Common myeloid progenitor, CD34-positive (primary cell): ENCODE measurements at regions not wholly inside any gene's neighbourhood (a gene's known extent, or its start where the extent isn't known, plus 50 kb on each side); places are given as distances from the start of the nearest gene placed in this dataset.

Experiments used
- CTCF ChIA-PET: fragments of 350-600 bp; sonication (Branson Sonifier 250); formaldehyde crosslinking; loops from one replicate; lab custom pipeline; 2021; ENCODE audit warnings: antibody characterized with exemption; lab: Charles Lee
- POLR2A ChIA-PET: fragments of 350-600 bp; sonication (Branson Sonifier 250); formaldehyde crosslinking; loops from one replicate; lab custom pipeline; 2021; ENCODE audit warnings: antibody characterized with exemption; lab: Charles Lee
- DNase-seq, 3 donors: peaks; one replicate each; pipeline versions ENCODE4 v3.0.0 to v3.0.0-alpha.2; 2013
- H3K27ac ChIP-seq, 2 experiments: 1 replicate in 1 of 2; 2 replicates in 1 of 2; pipeline ENCODE4 v1.7.0; 2013; ENCODE audit warnings: inconsistent platforms in 2 of 2, low read length in 2 of 2, mild to moderate bottlenecking in 2 of 2, low read depth in 1 of 2, moderate library complexity in 1 of 2; ENCODE audit not compliant: severe bottlenecking in 2 of 2, insufficient read depth in 1 of 2, poor library complexity in 1 of 2
- H3K27me3 ChIP-seq, 5 experiments: replicated peaks in 2 of 5; 1 replicate in 3 of 5; 2 replicates in 2 of 5; pipeline versions ENCODE4 v1.6.1 to v1.7.0; 2013; ENCODE audit warnings: low read length in 4 of 5, mild to moderate bottlenecking in 2 of 5, moderate library complexity in 2 of 5, inconsistent platforms in 1 of 5; ENCODE audit not compliant: insufficient read depth in 5 of 5, control insufficient read depth in 4 of 5
- H3K36me3 ChIP-seq, 4 experiments: 1 replicate in 2 of 4; 2 replicates in 2 of 4; pipeline versions ENCODE4 v1.6.1 to v1.7.0; 2013; ENCODE audit warnings: low read length in 3 of 4, control low read depth in 1 of 4, mild to moderate bottlenecking in 1 of 4; ENCODE audit not compliant: control insufficient read depth in 4 of 4, insufficient read depth in 4 of 4
- H3K4me1 ChIP-seq, 4 experiments: 1 replicate in 3 of 4; 2 replicates in 1 of 4; pipeline versions ENCODE4 v1.6.1 to v1.7.1; 2013; ENCODE audit warnings: low read length in 3 of 4, mild to moderate bottlenecking in 3 of 4, control low read depth in 1 of 4, inconsistent platforms in 1 of 4, moderate library complexity in 1 of 4; ENCODE audit not compliant: control insufficient read depth in 4 of 4, insufficient read depth in 4 of 4; ENCODE audit errors: control extremely low read depth in 1 of 4
- H3K4me3 ChIP-seq, 7 experiments: 1 replicate in 4 of 7; 2 replicates in 3 of 7; pipeline versions ENCODE4 v1.5.1 to v1.7.0; 2013; ENCODE audit warnings: mild to moderate bottlenecking in 7 of 7, low read length in 6 of 7, moderate library complexity in 6 of 7, inconsistent platforms in 2 of 7, low read depth in 2 of 7, control low read depth in 1 of 7; ENCODE audit not compliant: insufficient read depth in 4 of 7, control insufficient read depth in 1 of 7; ENCODE audit errors: extremely low read depth in 1 of 7
- H3K9me3 ChIP-seq, 5 experiments: 1 replicate in 4 of 5; 2 replicates in 1 of 5; pipeline versions ENCODE4 v1.6.1 to v1.7.1; 2013; ENCODE audit warnings: low read length in 4 of 5, mild to moderate bottlenecking in 2 of 5, inconsistent platforms in 1 of 5, low read depth in 1 of 5, moderate library complexity in 1 of 5; ENCODE audit not compliant: control insufficient read depth in 4 of 5, insufficient read depth in 2 of 5; ENCODE audit errors: control extremely low read depth in 1 of 5
- WGBS: methylation state at CpG from one replicate; pipeline ENCODE4 v1.1.5; 2013; ENCODE audit not compliant: insufficient coverage; 5-methylcytosine and 5-hydroxymethylcytosine counted together

DNA sequence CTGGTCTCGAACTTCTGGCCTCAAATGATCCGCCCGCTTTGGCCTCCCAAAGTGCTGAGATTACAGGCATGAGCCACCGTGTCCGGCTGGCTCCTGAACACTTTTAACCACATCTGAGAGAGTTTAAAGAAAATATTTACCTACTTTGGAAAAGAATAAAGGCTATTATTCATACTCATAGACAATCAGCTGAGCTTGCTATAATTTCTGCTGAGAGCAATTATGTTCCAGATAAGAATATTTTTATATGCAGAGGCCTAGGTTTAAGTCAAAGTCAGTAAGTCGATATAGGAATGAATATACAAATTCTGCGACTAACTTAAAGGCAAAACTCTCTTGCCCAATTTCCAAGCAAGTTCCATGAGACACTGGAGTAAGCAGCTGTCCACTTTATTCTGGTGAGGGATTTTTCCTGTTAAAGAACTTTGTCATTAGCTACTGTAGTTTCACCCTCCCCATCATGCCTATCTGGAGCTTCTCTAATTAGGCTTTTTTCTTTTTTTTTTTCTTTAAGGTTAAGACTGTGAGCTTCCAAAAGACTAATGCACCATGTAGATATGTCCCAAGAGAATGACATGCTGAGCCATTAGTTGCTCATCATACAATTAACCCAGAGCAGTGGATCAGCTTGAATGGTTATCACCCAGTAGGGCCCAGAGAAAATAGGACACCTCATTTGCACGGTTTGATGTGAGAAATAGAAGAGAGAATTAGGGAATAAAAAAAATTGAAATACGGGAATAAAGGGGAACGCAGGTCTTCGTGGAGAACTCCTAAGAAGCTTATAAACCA lies 260.1 kb downstream of the KCNE4 start:
- 91% methylated on average over 4 of the region's 11 CpGs for WGBS
- DNase-seq, result no peak
- H3K27me3 ChIP-seq, result no peaks in the 10 kb centered on the region
- no peaks in the 10 kb centered on the region for H3K36me3 ChIP-seq
- CTCF ChIA-PET, result no interaction called here
- H3K4me1 ChIP-seq, result no peaks in the 10 kb centered on the region
- no peak overlapping the region for H3K27ac ChIP-seq
- no peaks in the 10 kb centered on the region for H3K9me3 ChIP-seq
- POLR2A ChIA-PET, result no interaction called here
- no peak overlapping the region for H3K4me3 ChIP-seq

GRCh38 chr2:223313101-223313500 lies 261.1 kb downstream of the KCNE4 start:
- ChIA-PET CTCF (no interaction called here), POLR2A (no interaction called here)
- WGBS, result no CpG with 5 or more reads among the region's 2 CpGs
- Histone ChIP-seq H3K27me3 (no peaks in the 10 kb centered on the region), H3K27ac (no peak overlapping the region), H3K36me3 (no peaks in the 10 kb centered on the region), H3K4me3 (no peak overlapping the region), H3K9me3 (no peaks in the 10 kb centered on the region), H3K4me1 (no peaks in the 10 kb centered on the region)
- no peak for DNase-seq

DNA sequence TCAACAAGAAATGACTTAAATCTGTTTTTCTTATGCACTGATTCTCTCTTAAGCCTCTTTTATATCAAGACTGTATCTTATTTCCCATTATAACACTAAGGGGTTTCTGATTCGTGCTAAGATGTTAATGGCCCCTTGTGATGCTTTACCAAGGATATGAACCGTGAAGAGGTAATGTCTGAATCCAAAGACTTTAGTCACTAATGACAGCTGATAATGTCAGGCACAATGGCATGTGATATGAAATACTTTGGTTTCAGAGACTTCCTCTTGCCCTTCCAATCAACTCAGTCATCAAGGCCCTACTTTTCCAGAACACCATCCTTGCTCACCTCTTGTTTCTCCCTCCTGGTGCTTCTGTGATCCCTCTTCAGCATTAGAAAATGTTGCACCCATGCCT lies 262.8 kb downstream of the KCNE4 start:
- no peak for DNase-seq

GRCh38 chr2:223315813-223316212 lies 263.8 kb downstream of the KCNE4 start:
- no peaks in the 10 kb centered on the region for H3K27me3 ChIP-seq

More for the DNA sequence above, 262.8 kb downstream of the KCNE4 start:
- WGBS, result no CpG with 5 or more reads among the region's 2 CpGs
- Histone ChIP-seq H3K4me1 (no peaks in the 10 kb centered on the region), H3K9me3 (no peaks in the 10 kb centered on the region), H3K27me3 (no peaks in the 10 kb centered on the region), H3K36me3 (no peaks in the 10 kb centered on the region), H3K27ac (no peak overlapping the region), H3K4me3 (no peak overlapping the region)
- ChIA-PET POLR2A (no interaction called here), CTCF (no interaction called here)

GRCh38 chr2:223316342-223316741 lies 264.4 kb downstream of the KCNE4 start:
- Histone ChIP-seq H3K27me3 (no peaks in the 10 kb centered on the region), H3K4me1 (no peaks in the 10 kb centered on the region), H3K36me3 (no peaks in the 10 kb centered on the region), H3K9me3 (no peaks in the 10 kb centered on the region), H3K27ac (no peak overlapping the region), H3K4me3 (no peak overlapping the region)
- ChIA-PET CTCF (no interaction called here), POLR2A (no interaction called here)
- no peak for DNase-seq
- 89% methylated on average over 2 of the region's 4 CpGs for WGBS

More at GRCh38 chr2:223315813-223316212, 263.8 kb downstream of the KCNE4 start:
- Histone ChIP-seq H3K27ac (no peak overlapping the region), H3K4me3 (no peak overlapping the region), H3K9me3 (no peaks in the 10 kb centered on the region), H3K4me1 (no peaks in the 10 kb centered on the region), H3K36me3 (no peaks in the 10 kb centered on the region)
- CTCF ChIA-PET, result no interaction called here
- POLR2A ChIA-PET, result no interaction called here
- no peak for DNase-seq
- WGBS, result 93% methylated on average over 3 of the region's 3 CpGs

DNA sequence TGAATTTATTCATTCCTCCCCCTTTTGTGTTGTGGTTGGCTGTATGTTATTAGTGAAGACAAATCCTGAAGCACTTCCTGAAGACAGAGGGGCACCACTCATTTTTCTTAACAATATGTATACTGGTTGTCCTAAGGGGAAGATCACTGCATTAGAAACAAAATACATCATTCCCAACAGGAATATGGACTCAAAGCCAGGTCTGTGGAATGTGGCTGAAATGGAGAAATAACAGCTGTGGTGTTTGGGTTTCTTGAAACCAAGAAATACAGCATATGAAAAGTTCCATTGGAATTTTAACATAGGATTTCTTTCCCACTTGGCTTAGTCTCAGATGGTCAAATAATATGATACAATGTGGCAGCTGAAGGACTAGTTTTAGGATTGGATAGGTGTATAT lies 267.6 kb downstream of the KCNE4 start:
- CTCF ChIA-PET, result interaction anchor here (1.0 kb wide), 1 partner anchor 74 kb away, joined by 3 read pairs; no protein-coding TSS in a partner anchor
- POLR2A ChIA-PET, result no interaction called here
- no peak overlapping the region for H3K27ac ChIP-seq

DNA sequence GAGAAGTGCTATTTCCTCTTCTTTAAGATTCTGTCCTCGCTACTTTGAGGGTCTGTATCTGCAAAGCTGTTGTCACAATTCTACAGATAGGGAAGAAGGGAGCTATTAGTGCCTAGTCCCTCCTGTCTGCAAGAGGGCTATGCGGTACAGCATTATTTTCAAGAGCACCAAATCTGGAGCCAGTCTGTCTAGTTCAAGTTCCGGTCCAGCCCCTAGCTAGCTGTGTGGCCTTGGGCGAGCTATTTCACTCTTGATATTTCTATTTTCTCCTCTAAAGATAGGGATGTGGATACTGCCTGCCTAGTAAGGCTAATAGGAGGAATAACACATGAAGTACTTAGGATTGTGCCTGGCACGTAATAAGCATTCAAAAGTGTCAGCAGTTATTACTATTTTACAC lies 272.4 kb downstream of the KCNE4 start:
- DNase-seq, result no peak
- CTCF ChIA-PET, result no interaction called here
- Histone ChIP-seq H3K4me3 (no peak overlapping the region), H3K27me3 (no peaks in the 10 kb centered on the region), H3K27ac (no peak overlapping the region), H3K36me3 (no peaks in the 10 kb centered on the region), H3K9me3 (no peaks in the 10 kb centered on the region), H3K4me1 (no peaks in the 10 kb centered on the region)
- WGBS, result 0% methylated on average over 1 of the region's 5 CpGs
- POLR2A ChIA-PET, result interaction anchor here (0.5 kb wide), 1 partner anchor 30 kb away, joined by 3 read pairs; no protein-coding TSS in a partner anchor

More for the DNA sequence above, 267.6 kb downstream of the KCNE4 start:
- no peaks in the 10 kb centered on the region for H3K4me1 ChIP-seq
- no peaks in the 10 kb centered on the region for H3K27me3 ChIP-seq
- no peak for DNase-seq
- H3K4me3 ChIP-seq, result no peak overlapping the region
- H3K36me3 ChIP-seq, result no peaks in the 10 kb centered on the region
- no peaks in the 10 kb centered on the region for H3K9me3 ChIP-seq
